ENCODE measurements at regions not wholly inside any gene's neighbourhood (a gene's known extent, or its start where the extent isn't known, plus 50 kb on each side); places are given as distances from the start of the nearest gene placed in this dataset.

DNA sequence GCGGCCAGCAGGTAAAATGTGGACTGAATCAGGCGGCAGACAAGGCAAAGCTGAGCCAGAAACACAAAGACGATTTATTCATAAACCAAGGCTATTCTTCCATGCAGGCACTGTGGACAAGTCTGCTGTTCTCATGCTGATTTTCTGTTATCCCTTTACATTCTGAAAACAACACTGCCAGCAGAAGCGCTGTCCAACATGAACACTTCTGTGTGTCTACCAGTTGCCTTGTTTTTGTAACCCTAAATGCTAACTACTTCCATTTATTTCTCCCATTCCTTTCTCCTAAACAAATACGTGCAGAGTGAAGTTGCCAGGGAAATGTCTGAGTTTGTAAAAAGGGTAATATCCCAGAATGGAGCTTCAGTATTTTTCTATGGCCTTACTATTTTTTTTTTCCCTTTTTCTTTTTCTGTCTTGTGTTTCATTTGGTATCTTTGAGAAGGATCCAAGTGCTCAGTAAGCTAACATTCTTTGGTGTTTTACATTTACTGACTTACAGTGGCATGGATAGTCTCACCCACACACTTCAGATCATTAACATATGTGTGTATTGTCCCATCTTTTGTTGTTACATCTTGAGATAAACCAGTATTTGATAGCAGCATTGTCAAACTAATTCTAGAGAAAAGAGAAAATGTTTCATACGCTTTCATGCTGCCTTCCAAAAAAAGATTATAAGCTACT is 1308.9 kb upstream of the MAP3K7 start:
- no peak for TF ChIP-seq CTCF (IDR thresholded peaks at IDR 0.05; ENCODE audit: low read length)
- TF ChIP-seq EZH2 (optimal IDR thresholded peaks at IDR 0.05; ENCODE audit: low read depth, low read length): no peak
- no peak for TF ChIP-seq EZH2phosphoT487 (IDR thresholded peaks at IDR 0.05; ENCODE audit: low read length)

All from MM.1S (cell line).